Heart right ventricle (tissue), 16 donors: ENCODE measurements at regions not wholly inside any gene's neighbourhood (a gene's known extent, or its start where the extent isn't known, plus 50 kb on each side); places are given as distances from the start of the nearest gene placed in this dataset.

Source experiments
- ATAC-seq, 8 donors: fragments of 200-7000 bp; cut with Tn5 transposase; one replicate each; pipeline ENCODE4 v1.9.1; 2020; ENCODE audit warnings: mild to moderate bottlenecking in 8 of 8, moderate library complexity in 8 of 8, moderate number of reproducible peaks in 1 of 8
- DNase-seq, 2 donors: peaks; one replicate each; pipeline ENCODE4 v3.0.0-alpha.2; 2020
- H3K27ac ChIP-seq, 10 donors: fragments of 200-600 bp; sonication (generic) in 2 of 10; one replicate each; pipeline versions ENCODE4 v1.5.0 to v1.8.0; 2020 to 2022; ENCODE audit warnings: mild to moderate bottlenecking in 3 of 10
- H3K27me3 ChIP-seq, 7 donors: fragments of 200-600 bp; one replicate each; pipeline ENCODE4 v1.8.0; 2021 to 2022; ENCODE audit warnings: mild to moderate bottlenecking in 2 of 7
- H3K36me3 ChIP-seq, 9 donors: fragments of 200-600 bp; sonication (generic) in 1 of 9; one replicate each; pipeline versions ENCODE4 v1.5.0 to v1.8.0; 2020 to 2022; ENCODE audit warnings: mild to moderate bottlenecking in 2 of 9
- H3K4me1 ChIP-seq, 9 donors: fragments of 200-600 bp; sonication (generic) in 1 of 9; one replicate each; pipeline versions ENCODE4 v1.5.0 to v1.8.0; 2020 to 2022; ENCODE audit warnings: mild to moderate bottlenecking in 4 of 9
- H3K4me3 ChIP-seq, 10 donors: fragments of 200-600 bp; sonication (generic) in 2 of 10; one replicate each; pipeline versions ENCODE4 v1.5.0 to v1.8.0; 2020 to 2022; ENCODE audit warnings: mild to moderate bottlenecking in 7 of 10, moderate library complexity in 2 of 10
- H3K9me3 ChIP-seq, 11 donors: fragments of 200-600 bp in 10 of 11; sonication (generic) in 2 of 11; one replicate each; pipeline versions ENCODE4 v1.5.0 to v1.8.0; 2013 to 2022; ENCODE audit warnings: mild to moderate bottlenecking in 2 of 11, control low read depth in 1 of 11, moderate library complexity in 1 of 11
- CTCF ChIP-seq, 9 donors: fragments of 200-600 bp; sonication (generic) in 2 of 9; IDR thresholded peaks; one replicate each; pipeline versions ENCODE4 v1.5.0 to v1.8.0; 2021 to 2022; ENCODE audit warnings: antibody characterized with exemption in 9 of 9, mild to moderate bottlenecking in 5 of 9, moderate library complexity in 1 of 9
- WGBS, 2 donors: extraction: QIAGEN DNeasy Blood & Tissue Kit; methylation state at CpG; one replicate each; pipeline ENCODE4 v1.1.7; 2013; ENCODE audit warnings: inconsistent platforms in 1 of 2; 5-methylcytosine and 5-hydroxymethylcytosine counted together
- intact Hi-C, 10 donors: fragments of 100-400 bp; cut with DNase I; formaldehyde crosslinking; loops; one replicate each; pipeline versions ENCODE4 v1.11.1 to v1.14.2; 2022
- donor health status: Arrhythmogenic right ventricular cardiomyopathy.
- donor health status: ischemic (EF 13 %, LVEDD 7.1; RV severe dilation, severe dysfunction).
- donor health status: healthy with polysubstance abuse.
- donor health status: DM: no; HTN: yes; CAD: no.
- donor health status: DM: no; HTN: no; CAD: no.
- donor health status: ischemic (EF 25% LVEDD 6.9; RV normal size, moderate dysfunction).
- donor health status: ischemic (EF 25% LVEDD 5.7; RV mildly dilated, moderate dysfunction).
- donor health status: healthy.
- donor health status: DM: yes; HTN: yes; CAD: no.
- donor health status: Ischemic cardiomyopathy.
- donor health status: ischemic (EF 35%, LVEDD 5.7; RV mildly dilated, moderate dysfunction).
- donor health status: nonischemic (EF 11% LVEDD 7.7; RV severe dilation, severe dysfunction).
- donor health status: DM: yes; HTN: yes; CAD: no.
- donor health status: PGD.
- donor health status: ischemic (EF 29% LVEDD 5.4; RV normal size, mild dysfunction).
- donor health status: nonischemic (EF 23%, LVEDD 6.1; RV moderate dilation, normal function).

GRCh38 chr6:134822920-134823709 lies 126.8 kb downstream of the ALDH8A1 start:
- peak; percentile 88 to 96 (median 90) for ATAC-seq
- intact Hi-C loops, result loop anchor here (1.0 to 10.0 kb wide), 13 partner anchors 60 to 667 kb away; no protein-coding TSS in a partner anchor
- peak; percentile 78 to 93 (median 88) for TF ChIP-seq CTCF (IDR thresholded peaks at IDR 0.05)

GRCh38 chr6:134821928-134822864 lies 127.7 kb downstream of the ALDH8A1 start:
- Histone ChIP-seq H3K4me3 (no peak overlapping the region), H3K4me1 (peaks cover 0 to 23% (median 8%) of the 10 kb centered on the region in 9 donors), H3K27ac (no peak overlapping the region), H3K27me3 (no peaks in the 10 kb centered on the region), H3K36me3 (no peaks in the 10 kb centered on the region), H3K9me3 (peaks cover 0 to 6% (median 0%) of the 10 kb centered on the region in 11 donors)
- no peak for DNase-seq
- TF ChIP-seq CTCF (IDR thresholded peaks at IDR 0.05), result no peak
- ATAC-seq, result no peak
- WGBS, 2 donors, result 75 to 89% methylated on average over 10 of the region's 10 CpGs
- intact Hi-C loops, result loop anchor here (2.0 to 10.0 kb wide), 11 partner anchors 61 to 665 kb away; no protein-coding TSS in a partner anchor

More at GRCh38 chr6:134822920-134823709, 126.8 kb downstream of the ALDH8A1 start:
- no peaks in the 10 kb centered on the region for H3K36me3 ChIP-seq
- H3K27me3 ChIP-seq, result no peaks in the 10 kb centered on the region
- peaks cover 0 to 6% (median 0%) of the 10 kb centered on the region in 11 donors for H3K9me3 ChIP-seq
- peaks cover 0 to 25% (median 12%) of the 10 kb centered on the region in 9 donors for H3K4me1 ChIP-seq
- H3K4me3 ChIP-seq, result no peak overlapping the region
- no peak overlapping the region for H3K27ac ChIP-seq
- DNase-seq, result peak in 1 of 2 donors; percentile 74
- 10 to 11% methylated on average over 10 of the region's 10 CpGs for WGBS, 2 donors

GRCh38 chr6:134821397-134821796 lies 128.5 kb downstream of the ALDH8A1 start:
- DNase-seq (no peak), ATAC-seq (no peak)
- Histone ChIP-seq H3K4me1 (peaks cover 0 to 17% (median 4%) of the 10 kb centered on the region in 9 donors), H3K36me3 (no peaks in the 10 kb centered on the region), H3K27me3 (no peaks in the 10 kb centered on the region), H3K27ac (no peak overlapping the region), H3K4me3 (no peak overlapping the region), H3K9me3 (peaks cover 0 to 6% (median 0%) of the 10 kb centered on the region in 11 donors)
- 55 to 62% methylated on average over 4 of the region's 4 CpGs for whole genome bisulfite sequencing, 2 donors
- intact Hi-C loops, result loop anchor here (5.0 to 10.0 kb wide), 6 partner anchors 63 to 664 kb away; no protein-coding TSS in a partner anchor
- no peak for TF ChIP-seq CTCF (IDR thresholded peaks at IDR 0.05)
